ENCODE measurements at regions not wholly inside any gene's neighbourhood (a gene's known extent, or its start where the extent isn't known, plus 50 kb on each side); places are given as distances from the start of the nearest gene placed in this dataset.

GRCh38 chr6:56005426-56005825 is 130.0 kb upstream of the BMP5 start:
- no peak for TF ChIP-seq JUND (IDR thresholded peaks at IDR 0.05; ENCODE audit: low read depth)
- in situ Hi-C loops (cut with HindIII; ENCODE audit: low pct_unique_long_range_greater_than_20kb, low sequenced_read_pairs): no loop called here
- DNase-seq (ENCODE audit: low read depth in 1 of 2, low spot score in 1 of 2): no peak

DNA sequence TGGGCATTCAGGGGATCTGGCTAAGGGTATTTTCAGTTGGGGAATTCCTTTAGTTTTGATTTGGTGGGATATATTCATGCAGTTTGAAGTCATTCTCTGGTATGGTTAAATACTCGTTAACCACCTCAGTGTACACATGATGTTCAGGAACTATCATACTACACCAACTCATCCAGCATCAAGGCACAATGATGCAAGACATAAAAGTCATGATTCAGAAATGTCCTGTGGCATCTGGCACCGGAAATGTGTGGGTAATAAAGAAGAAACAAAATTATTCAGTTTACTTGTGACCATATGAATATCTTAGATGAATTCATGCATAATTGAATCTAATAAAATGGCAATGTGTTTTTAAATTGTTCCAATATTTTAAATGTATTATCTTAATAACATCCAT is 129.0 kb upstream of the BMP5 start:
- DNase-seq (ENCODE audit: low read depth in 1 of 2, low spot score in 1 of 2): no peak
- in situ Hi-C loops (cut with HindIII; ENCODE audit: low pct_unique_long_range_greater_than_20kb, low sequenced_read_pairs): no loop called here

DNA sequence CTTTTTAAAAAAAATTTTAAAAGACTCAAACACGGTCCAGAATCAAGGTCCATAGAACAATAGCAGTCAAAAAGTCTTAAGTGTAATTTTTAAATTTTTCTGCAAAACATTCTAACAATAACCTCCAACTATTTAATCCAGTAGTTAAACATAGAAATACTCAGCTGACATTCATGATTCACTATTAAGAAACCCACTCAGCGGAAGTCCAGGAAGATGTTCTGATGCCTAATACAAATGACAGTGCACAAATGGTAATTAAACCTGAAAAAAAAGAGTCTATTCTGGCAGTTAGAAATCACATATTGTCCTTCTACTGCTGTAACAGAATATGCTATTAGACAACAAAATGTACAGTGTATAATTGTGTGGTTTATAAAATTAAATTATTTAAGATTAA is 128.2 kb upstream of the BMP5 start:
- in situ Hi-C loops (cut with HindIII; ENCODE audit: low pct_unique_long_range_greater_than_20kb, low sequenced_read_pairs): no loop called here

More for the DNA sequence above, 129.0 kb upstream of the BMP5 start:
- TF ChIP-seq JUND (IDR thresholded peaks at IDR 0.05; ENCODE audit: low read depth): no peak

DNA sequence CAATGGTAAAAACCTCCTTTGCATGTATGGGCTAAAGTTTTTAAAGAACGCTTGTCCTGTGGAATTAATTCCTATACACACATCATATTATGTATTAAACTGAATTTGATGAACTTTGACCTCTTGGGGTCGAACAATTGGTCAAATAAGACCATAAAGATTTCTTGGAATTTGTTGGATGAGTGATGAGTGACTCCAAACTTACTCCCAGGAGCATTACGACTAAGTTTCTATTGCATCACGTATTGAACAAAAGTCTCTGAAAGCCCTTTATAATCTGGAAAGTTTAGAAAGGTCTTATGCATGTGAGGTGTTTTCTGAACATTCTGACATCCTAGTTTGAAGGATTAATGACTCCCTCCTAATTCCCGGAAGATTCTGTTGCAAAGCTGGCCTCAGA is 126.9 kb upstream of the BMP5 start:
- no peak for DNase-seq (ENCODE audit: low read depth in 1 of 2, low spot score in 1 of 2)
- TF ChIP-seq JUND (IDR thresholded peaks at IDR 0.05; ENCODE audit: low read depth): no peak
- in situ Hi-C loops (cut with HindIII; ENCODE audit: low pct_unique_long_range_greater_than_20kb, low sequenced_read_pairs): no loop called here

More for the DNA sequence above, 128.2 kb upstream of the BMP5 start:
- no peak for TF ChIP-seq JUND (IDR thresholded peaks at IDR 0.05; ENCODE audit: low read depth)
- DNase-seq (ENCODE audit: low read depth in 1 of 2, low spot score in 1 of 2): no peak

- no peak for DNase-seq (ENCODE audit: low read depth in 1 of 2, low spot score in 1 of 2)
- in situ Hi-C loops (cut with HindIII; ENCODE audit: low pct_unique_long_range_greater_than_20kb, low sequenced_read_pairs): no loop called here
- no peak for TF ChIP-seq JUND (IDR thresholded peaks at IDR 0.05; ENCODE audit: low read depth)
Observed at GRCh38 chr6:55998576-55998975, 123.2 kb upstream of the BMP5 start.

GRCh38 chr6:55997223-55997874 is 122.0 kb upstream of the BMP5 start:
- TF ChIP-seq JUND (IDR thresholded peaks at IDR 0.05; ENCODE audit: low read depth): no peak
- DNase-seq (ENCODE audit: low read depth in 1 of 2, low spot score in 1 of 2): peak in 1 of 2 experiments; percentile 5
- in situ Hi-C loops (cut with HindIII; ENCODE audit: low pct_unique_long_range_greater_than_20kb, low sequenced_read_pairs): no loop called here

DNA sequence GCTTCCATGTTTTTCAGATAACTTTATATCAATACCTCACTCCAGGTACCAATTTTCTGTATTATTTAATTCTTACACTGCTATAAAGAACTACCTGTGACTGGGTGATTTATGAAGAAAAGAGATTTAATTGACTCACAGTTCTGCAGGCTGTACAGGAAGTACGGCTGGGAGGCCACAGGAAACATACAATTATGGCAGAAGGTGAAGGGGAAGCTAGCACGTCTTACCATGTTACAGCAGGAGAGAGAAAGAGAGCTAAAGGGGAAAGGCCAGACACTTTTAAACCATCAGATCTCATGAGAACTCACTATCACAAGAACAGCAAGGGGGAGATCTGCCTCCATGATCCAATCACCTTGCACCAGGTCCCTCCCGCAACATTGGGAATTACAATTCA is 119.1 kb upstream of the BMP5 start:
- in situ Hi-C loops (cut with HindIII; ENCODE audit: low pct_unique_long_range_greater_than_20kb, low sequenced_read_pairs): no loop called here
- no peak for TF ChIP-seq JUND (IDR thresholded peaks at IDR 0.05; ENCODE audit: low read depth)
- no peak for DNase-seq (ENCODE audit: low read depth in 1 of 2, low spot score in 1 of 2)

DNA sequence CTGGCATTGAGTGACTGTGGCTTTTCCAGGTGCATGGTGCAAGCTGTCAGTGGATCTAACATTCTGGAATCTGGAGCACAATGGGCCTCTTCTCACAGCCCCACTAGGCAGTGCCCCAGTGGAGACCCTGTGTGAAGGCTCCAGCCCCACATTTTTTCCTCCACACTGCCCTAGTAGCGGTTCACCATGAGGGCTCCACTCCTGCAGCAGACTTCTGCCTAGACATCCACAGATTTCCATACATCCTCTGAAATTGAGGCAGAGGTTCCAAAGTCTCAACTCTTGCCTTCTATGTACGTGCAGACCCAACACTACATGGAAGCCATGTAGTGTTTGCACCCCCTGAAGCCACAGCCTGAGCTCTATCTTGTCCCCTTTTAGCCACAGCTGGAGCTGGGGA is 118.0 kb upstream of the BMP5 start:
- no peak for TF ChIP-seq JUND (IDR thresholded peaks at IDR 0.05; ENCODE audit: low read depth)
- DNase-seq (ENCODE audit: low read depth in 1 of 2, low spot score in 1 of 2): no peak
- in situ Hi-C loops (cut with HindIII; ENCODE audit: low pct_unique_long_range_greater_than_20kb, low sequenced_read_pairs): no loop called here

DNA sequence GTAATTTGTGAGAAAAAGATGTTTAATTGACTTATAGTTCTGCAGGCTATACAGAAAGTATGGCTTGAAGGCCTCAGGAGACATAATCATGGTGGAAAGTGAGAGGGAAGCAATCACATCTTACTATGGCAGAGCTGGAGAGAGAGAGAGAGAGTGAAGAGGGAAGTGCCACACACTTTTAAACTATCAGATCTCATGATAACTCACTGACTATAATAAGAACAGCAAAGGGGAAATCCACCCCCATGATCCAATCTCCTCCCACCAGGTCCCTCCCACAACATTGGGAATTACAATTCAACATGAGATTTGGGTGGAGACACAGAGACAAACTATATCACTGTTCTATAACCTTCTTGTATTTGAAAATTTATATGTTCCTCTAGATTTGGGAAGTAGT is 117.2 kb upstream of the BMP5 start:
- no peak for TF ChIP-seq JUND (IDR thresholded peaks at IDR 0.05; ENCODE audit: low read depth)
- in situ Hi-C loops (cut with HindIII; ENCODE audit: low pct_unique_long_range_greater_than_20kb, low sequenced_read_pairs): no loop called here
- DNase-seq (ENCODE audit: low read depth in 1 of 2, low spot score in 1 of 2): no peak

- no peak for DNase-seq (ENCODE audit: low read depth in 1 of 2, low spot score in 1 of 2)
- in situ Hi-C loops (cut with HindIII; ENCODE audit: low pct_unique_long_range_greater_than_20kb, low sequenced_read_pairs): no loop called here
- no peak for TF ChIP-seq JUND (IDR thresholded peaks at IDR 0.05; ENCODE audit: low read depth)
Observed at GRCh38 chr6:55985309-55985708, 109.9 kb upstream of the BMP5 start.

GRCh38 chr6:55983861-55984260 is 108.5 kb upstream of the BMP5 start:
- in situ Hi-C loops (cut with HindIII; ENCODE audit: low pct_unique_long_range_greater_than_20kb, low sequenced_read_pairs): no loop called here
- no peak for DNase-seq (ENCODE audit: low read depth in 1 of 2, low spot score in 1 of 2)
- TF ChIP-seq JUND (IDR thresholded peaks at IDR 0.05; ENCODE audit: low read depth): no peak

- in situ Hi-C loops (cut with HindIII; ENCODE audit: low pct_unique_long_range_greater_than_20kb, low sequenced_read_pairs): no loop called here
- DNase-seq (ENCODE audit: low read depth in 1 of 2, low spot score in 1 of 2): no peak
- no peak for TF ChIP-seq JUND (IDR thresholded peaks at IDR 0.05; ENCODE audit: low read depth)
Observed at GRCh38 chr6:55981660-55982059, 106.3 kb upstream of the BMP5 start.

GRCh38 chr6:55980627-55981211 is 105.3 kb upstream of the BMP5 start:
- peak; percentile 16 to 58 for DNase-seq (ENCODE audit: low read depth in 1 of 2, low spot score in 1 of 2)
- TF ChIP-seq JUND (IDR thresholded peaks at IDR 0.05; ENCODE audit: low read depth): no peak
- in situ Hi-C loops (cut with HindIII; ENCODE audit: low pct_unique_long_range_greater_than_20kb, low sequenced_read_pairs): no loop called here

DNA sequence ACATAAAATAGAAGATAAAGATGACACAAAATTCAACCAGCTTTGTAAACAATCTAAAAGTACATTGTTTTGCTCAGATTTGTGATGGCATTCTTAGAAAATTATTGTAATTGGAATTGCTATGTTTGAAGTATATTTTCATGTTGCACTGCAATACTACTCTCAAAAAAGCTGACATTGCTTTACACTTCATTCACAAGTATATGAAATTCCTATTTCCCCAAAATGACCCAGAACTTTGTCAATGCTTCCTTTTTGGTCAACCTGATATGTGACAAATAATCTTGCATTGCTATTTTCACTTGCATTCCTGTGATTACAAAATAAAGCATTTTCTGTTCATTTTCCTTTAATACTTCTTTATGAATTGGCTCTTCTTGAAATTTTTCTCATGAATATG is 104.1 kb upstream of the BMP5 start:
- in situ Hi-C loops (cut with HindIII; ENCODE audit: low pct_unique_long_range_greater_than_20kb, low sequenced_read_pairs): no loop called here
- TF ChIP-seq JUND (IDR thresholded peaks at IDR 0.05; ENCODE audit: low read depth): no peak
- DNase-seq (ENCODE audit: low read depth in 1 of 2, low spot score in 1 of 2): no peak
